ENCODE measurements at regions not wholly inside any gene's neighbourhood (a gene's known extent, or its start where the extent isn't known, plus 50 kb on each side); places are given as distances from the start of the nearest gene placed in this dataset.

DNA sequence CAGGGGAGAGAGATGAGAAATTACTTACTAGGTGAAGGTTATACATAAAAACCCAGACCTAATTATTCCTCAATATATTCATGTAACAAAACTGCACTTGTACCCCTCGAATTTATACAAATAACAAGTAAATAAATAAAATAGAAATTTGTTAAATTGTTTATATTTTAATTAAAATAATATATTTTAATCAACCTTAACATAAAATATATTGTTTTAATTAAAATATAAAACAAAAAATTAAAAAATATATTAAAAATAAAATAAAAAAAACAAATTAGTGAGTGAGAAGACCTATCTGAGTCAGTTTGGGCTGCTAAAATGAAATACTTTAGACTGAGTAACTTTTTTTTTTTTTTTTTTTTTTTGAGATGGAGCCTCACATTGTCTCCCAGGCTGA, 87.4 kb upstream of the PCDH7 start:
- TF ChIP-seq, protein P1, sequence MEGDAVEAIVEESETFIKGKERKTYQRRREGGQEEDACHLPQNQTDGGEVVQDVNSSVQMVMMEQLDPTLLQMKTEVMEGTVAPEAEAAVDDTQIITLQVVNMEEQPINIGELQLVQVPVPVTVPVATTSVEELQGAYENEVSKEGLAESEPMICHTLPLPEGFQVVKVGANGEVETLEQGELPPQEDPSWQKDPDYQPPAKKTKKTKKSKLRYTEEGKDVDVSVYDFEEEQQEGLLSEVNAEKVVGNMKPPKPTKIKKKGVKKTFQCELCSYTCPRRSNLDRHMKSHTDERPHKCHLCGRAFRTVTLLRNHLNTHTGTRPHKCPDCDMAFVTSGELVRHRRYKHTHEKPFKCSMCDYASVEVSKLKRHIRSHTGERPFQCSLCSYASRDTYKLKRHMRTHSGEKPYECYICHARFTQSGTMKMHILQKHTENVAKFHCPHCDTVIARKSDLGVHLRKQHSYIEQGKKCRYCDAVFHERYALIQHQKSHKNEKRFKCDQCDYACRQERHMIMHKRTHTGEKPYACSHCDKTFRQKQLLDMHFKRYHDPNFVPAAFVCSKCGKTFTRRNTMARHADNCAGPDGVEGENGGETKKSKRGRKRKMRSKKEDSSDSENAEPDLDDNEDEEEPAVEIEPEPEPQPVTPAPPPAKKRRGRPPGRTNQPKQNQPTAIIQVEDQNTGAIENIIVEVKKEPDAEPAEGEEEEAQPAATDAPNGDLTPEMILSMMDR (conservative IDR thresholded peaks at IDR 0.05 in 1 of 2, IDR thresholded peaks at IDR 0.05 in 1 of 2; ENCODE audit: extremely low read depth in 1 of 2, insufficient read depth in 1 of 2, low read depth in 1 of 2, low read length in 2 of 2) = no peak
- TF ChIP-seq EZH2 (IDR thresholded peaks at IDR 0.05; ENCODE audit: borderline replicate concordance, low read length) = no peak

Data from mammary epithelial cell (primary cell).